ENCODE measurements at regions not wholly inside any gene's neighbourhood (a gene's known extent, or its start where the extent isn't known, plus 50 kb on each side); places are given as distances from the start of the nearest gene placed in this dataset.

DNA sequence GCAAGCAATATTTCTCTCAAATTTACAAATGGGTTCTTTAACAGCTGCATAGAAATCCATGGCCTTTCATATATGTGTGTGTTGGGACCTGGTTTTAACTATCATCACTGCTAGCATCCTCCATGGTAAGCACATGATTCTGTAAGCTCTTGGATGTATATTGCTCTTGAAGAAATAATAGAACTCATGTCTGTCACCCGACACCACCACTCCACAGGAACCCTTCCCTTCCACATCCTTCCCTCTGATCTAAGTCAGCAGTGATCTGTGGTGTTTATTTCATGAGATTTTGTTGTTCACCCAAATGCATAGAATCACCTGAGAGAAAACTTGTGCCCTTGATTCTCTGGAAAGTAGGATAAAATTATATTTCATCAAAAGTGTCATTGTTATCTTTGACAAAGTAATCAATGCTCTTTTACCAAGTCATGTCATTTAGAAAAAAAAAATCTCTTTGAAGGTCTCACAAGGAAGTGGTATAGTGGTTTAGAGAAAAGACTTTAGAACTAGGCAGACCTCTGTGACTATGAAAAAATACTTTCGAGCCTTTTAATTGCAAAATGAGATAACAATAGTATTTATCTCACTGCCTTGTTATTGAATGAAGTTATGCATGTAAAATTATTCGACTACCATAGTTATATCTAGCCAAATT lies 649.8 kb upstream of the SLC35B3 start:
- Histone ChIP-seq H4K8ac (ENCODE audit: low read depth, low read length) (no peak overlapping the region), H3K27ac (ENCODE audit: low read depth, low read length) (no peak overlapping the region)
- WGBS (ENCODE audit: extremely low coverage, insufficient coverage, insufficient read length) = no CpG with 5 or more reads among the region's 3 CpGs

DNA sequence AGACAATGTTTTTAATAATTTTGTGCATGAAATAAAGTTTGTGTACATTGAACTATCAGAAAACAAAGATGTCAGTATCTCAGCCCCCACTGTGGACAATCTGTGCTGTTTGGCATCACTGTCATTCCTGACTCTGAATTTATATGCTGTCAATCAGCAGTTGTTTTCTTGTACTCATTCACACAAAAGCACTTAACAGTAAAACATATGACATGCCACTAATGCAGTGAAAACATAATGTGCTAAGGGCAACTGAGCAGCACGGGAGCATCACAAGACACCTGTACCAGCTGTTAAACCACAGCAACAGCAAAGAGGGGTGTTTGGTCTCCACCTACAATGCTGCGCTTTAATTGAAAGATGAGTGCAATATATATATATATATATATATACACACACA lies 647.8 kb upstream of the SLC35B3 start:
- no peak overlapping the region for H2AK5ac ChIP-seq (ENCODE audit: low read length)
- no peak overlapping the region for H3K18ac ChIP-seq (ENCODE audit: low read length)
- H2BK5ac ChIP-seq (ENCODE audit: low read depth, low read length, poor library complexity) = no peak overlapping the region
- no peak overlapping the region for H3K4me2 ChIP-seq (ENCODE audit: low read length)
- H4K8ac ChIP-seq (ENCODE audit: low read depth, low read length) = no peak overlapping the region
- H3K27me3 ChIP-seq (ENCODE audit: insufficient read depth, low read length) = no peaks in the 10 kb centered on the region
- no peak overlapping the region for H3K27ac ChIP-seq (ENCODE audit: low read depth, low read length)
- no peaks in the 10 kb centered on the region for H3K36me3 ChIP-seq (ENCODE audit: control insufficient read depth in 1 of 2, insufficient read depth in 2 of 2, low read length in 2 of 2)
- no peak overlapping the region for H3K9ac ChIP-seq (ENCODE audit: low read length)
- DNase-seq = no peak
- H3K79me1 ChIP-seq (ENCODE audit: low read length) = no peaks in the 10 kb centered on the region
- H3K9me3 ChIP-seq (ENCODE audit: insufficient read depth, low read depth, low read length) = no peaks in the 10 kb centered on the region
- no peak overlapping the region for H3K4me3 ChIP-seq (ENCODE audit: low read depth, low read length)
- H3K4ac ChIP-seq (ENCODE audit: low read depth, low read length) = no peak overlapping the region
- no peak overlapping the region for H2BK120ac ChIP-seq (ENCODE audit: insufficient read depth, low read length, poor library complexity)
- WGBS (ENCODE audit: extremely low coverage, insufficient coverage, insufficient read length) = no CpG with 5 or more reads among the region's 2 CpGs
- H3K4me1 ChIP-seq (ENCODE audit: control insufficient read depth in 1 of 2, insufficient read depth in 2 of 2, low read length in 2 of 2) = no peaks in the 10 kb centered on the region
- H3K14ac ChIP-seq (ENCODE audit: low read length) = no peak overlapping the region
- no peak overlapping the region for H4K12ac ChIP-seq (ENCODE audit: low read depth, low read length)
- no peaks in the 10 kb centered on the region for H3K79me2 ChIP-seq (ENCODE audit: control insufficient read depth, insufficient read depth, low read length, poor library complexity)
- H3K23ac ChIP-seq (ENCODE audit: low read length) = no peak overlapping the region
- no peak overlapping the region for H2AFZ ChIP-seq (ENCODE audit: insufficient read depth, low read length, poor library complexity)
- H2BK12ac ChIP-seq (ENCODE audit: low read length) = no peak overlapping the region
- H4K91ac ChIP-seq (ENCODE audit: low read depth, low read length) = no peak overlapping the region

More for the DNA sequence above, 649.8 kb upstream of the SLC35B3 start:
- H2BK120ac ChIP-seq (ENCODE audit: insufficient read depth, low read length, poor library complexity) = no peak overlapping the region
- H3K79me2 ChIP-seq (ENCODE audit: control insufficient read depth, insufficient read depth, low read length, poor library complexity) = no peaks in the 10 kb centered on the region
- H3K79me1 ChIP-seq (ENCODE audit: low read length) = no peaks in the 10 kb centered on the region
- no peak overlapping the region for H3K18ac ChIP-seq (ENCODE audit: low read length)
- no peak overlapping the region for H3K4me3 ChIP-seq (ENCODE audit: low read depth, low read length)
- no peaks in the 10 kb centered on the region for H3K36me3 ChIP-seq (ENCODE audit: control insufficient read depth in 1 of 2, insufficient read depth in 2 of 2, low read length in 2 of 2)
- no peak overlapping the region for H3K23ac ChIP-seq (ENCODE audit: low read length)
- no peak overlapping the region for H4K91ac ChIP-seq (ENCODE audit: low read depth, low read length)
- no peak for DNase-seq
- H3K4ac ChIP-seq (ENCODE audit: low read depth, low read length) = no peak overlapping the region
- H3K4me1 ChIP-seq (ENCODE audit: control insufficient read depth in 1 of 2, insufficient read depth in 2 of 2, low read length in 2 of 2) = no peaks in the 10 kb centered on the region
- no peak overlapping the region for H3K9ac ChIP-seq (ENCODE audit: low read length)
- H4K12ac ChIP-seq (ENCODE audit: low read depth, low read length) = no peak overlapping the region
- no peak overlapping the region for H2BK12ac ChIP-seq (ENCODE audit: low read length)
- no peak overlapping the region for H3K14ac ChIP-seq (ENCODE audit: low read length)
- H3K4me2 ChIP-seq (ENCODE audit: low read length) = no peak overlapping the region
- no peaks in the 10 kb centered on the region for H3K27me3 ChIP-seq (ENCODE audit: insufficient read depth, low read length)
- no peak overlapping the region for H2BK5ac ChIP-seq (ENCODE audit: low read depth, low read length, poor library complexity)
- H2AK5ac ChIP-seq (ENCODE audit: low read length) = no peak overlapping the region
- H3K9me3 ChIP-seq (ENCODE audit: insufficient read depth, low read depth, low read length) = no peaks in the 10 kb centered on the region
- no peak overlapping the region for H2AFZ ChIP-seq (ENCODE audit: insufficient read depth, low read length, poor library complexity)

DNA sequence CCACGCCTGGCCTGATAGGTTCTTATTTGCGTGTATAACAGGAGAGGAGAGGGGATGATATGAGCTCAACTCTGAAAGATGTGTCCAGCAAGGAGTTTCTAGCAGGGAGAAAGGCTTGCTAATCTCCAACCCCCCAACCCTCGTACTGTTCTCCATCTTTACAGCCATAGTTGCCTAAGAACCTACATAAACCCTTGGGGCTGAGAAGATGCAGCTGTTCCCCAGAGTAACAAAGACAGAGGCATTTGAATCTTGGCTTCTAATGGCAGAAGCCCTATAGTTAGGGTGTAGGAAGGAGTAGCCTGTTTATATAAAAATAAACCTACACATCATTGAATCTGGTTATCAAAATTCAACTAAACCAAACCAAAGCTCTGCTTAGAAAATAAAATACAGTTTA lies 631.4 kb upstream of the SLC35B3 start:
- H3K18ac ChIP-seq (ENCODE audit: low read length) = no peak overlapping the region
- H3K27me3 ChIP-seq (ENCODE audit: insufficient read depth, low read length) = no peaks in the 10 kb centered on the region
- no peak overlapping the region for H3K14ac ChIP-seq (ENCODE audit: low read length)
- H3K4me2 ChIP-seq (ENCODE audit: low read length) = no peak overlapping the region
- H4K8ac ChIP-seq (ENCODE audit: low read depth, low read length) = no peak overlapping the region
- no peak overlapping the region for H3K9ac ChIP-seq (ENCODE audit: low read length)
- no peak overlapping the region for H3K4me3 ChIP-seq (ENCODE audit: low read depth, low read length)
- H3K4ac ChIP-seq (ENCODE audit: low read depth, low read length) = no peak overlapping the region
- no peak overlapping the region for H2AK5ac ChIP-seq (ENCODE audit: low read length)
- no peak for DNase-seq
- no peaks in the 10 kb centered on the region for H3K9me3 ChIP-seq (ENCODE audit: insufficient read depth, low read depth, low read length)
- H4K12ac ChIP-seq (ENCODE audit: low read depth, low read length) = no peak overlapping the region
- no peak overlapping the region for H4K91ac ChIP-seq (ENCODE audit: low read depth, low read length)
- no peak overlapping the region for H2BK120ac ChIP-seq (ENCODE audit: insufficient read depth, low read length, poor library complexity)
- H3K79me2 ChIP-seq (ENCODE audit: control insufficient read depth, insufficient read depth, low read length, poor library complexity) = no peaks in the 10 kb centered on the region
- H3K27ac ChIP-seq (ENCODE audit: low read depth, low read length) = no peak overlapping the region
- no peaks in the 10 kb centered on the region for H3K36me3 ChIP-seq (ENCODE audit: control insufficient read depth in 1 of 2, insufficient read depth in 2 of 2, low read length in 2 of 2)
- no peak overlapping the region for H3K23ac ChIP-seq (ENCODE audit: low read length)
- H2BK5ac ChIP-seq (ENCODE audit: low read depth, low read length, poor library complexity) = no peak overlapping the region
- H2AFZ ChIP-seq (ENCODE audit: insufficient read depth, low read length, poor library complexity) = no peak overlapping the region
- H3K79me1 ChIP-seq (ENCODE audit: low read length) = no peaks in the 10 kb centered on the region
- H3K4me1 ChIP-seq (ENCODE audit: control insufficient read depth in 1 of 2, insufficient read depth in 2 of 2, low read length in 2 of 2) = no peaks in the 10 kb centered on the region
- no peak overlapping the region for H2BK12ac ChIP-seq (ENCODE audit: low read length)
- WGBS (ENCODE audit: extremely low coverage, insufficient coverage, insufficient read length) = no CpG with 5 or more reads among the region's 3 CpGs

DNA sequence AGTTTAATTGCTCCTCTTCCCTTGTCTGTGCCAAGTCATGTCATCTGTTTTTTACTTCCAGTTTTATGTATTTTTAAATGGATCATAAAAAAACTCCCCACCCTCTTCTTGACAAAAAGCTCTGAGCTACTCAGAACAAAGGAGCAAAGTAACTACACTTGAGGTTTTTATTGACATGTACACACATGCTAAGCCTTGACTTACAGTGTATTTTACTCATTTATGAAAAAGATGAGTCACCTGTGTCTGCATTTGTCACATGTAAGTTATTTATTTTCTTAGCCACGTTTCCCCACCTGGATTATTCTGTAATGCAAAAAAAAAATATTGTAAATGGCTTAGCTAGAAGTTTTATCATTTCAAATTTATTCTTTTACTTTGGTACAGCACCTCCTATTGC lies 628.8 kb upstream of the SLC35B3 start:
- Histone ChIP-seq H2BK120ac (ENCODE audit: insufficient read depth, low read length, poor library complexity) (no peak overlapping the region), H3K18ac (ENCODE audit: low read length) (no peak overlapping the region), H3K4me1 (ENCODE audit: control insufficient read depth in 1 of 2, insufficient read depth in 2 of 2, low read length in 2 of 2) (no peaks in the 10 kb centered on the region), H3K27ac (ENCODE audit: low read depth, low read length) (no peak overlapping the region), H3K4me3 (ENCODE audit: low read depth, low read length) (no peak overlapping the region), H3K27me3 (ENCODE audit: insufficient read depth, low read length) (no peaks in the 10 kb centered on the region), H3K23ac (ENCODE audit: low read length) (no peak overlapping the region), H3K9ac (ENCODE audit: low read length) (no peak overlapping the region), H3K4ac (ENCODE audit: low read depth, low read length) (no peak overlapping the region), H3K79me2 (ENCODE audit: control insufficient read depth, insufficient read depth, low read length, poor library complexity) (no peaks in the 10 kb centered on the region), H4K91ac (ENCODE audit: low read depth, low read length) (no peak overlapping the region), H3K4me2 (ENCODE audit: low read length) (no peak overlapping the region), H2AFZ (ENCODE audit: insufficient read depth, low read length, poor library complexity) (no peak overlapping the region), H3K79me1 (ENCODE audit: low read length) (no peaks in the 10 kb centered on the region), H3K14ac (ENCODE audit: low read length) (no peak overlapping the region), H3K36me3 (ENCODE audit: control insufficient read depth in 1 of 2, insufficient read depth in 2 of 2, low read length in 2 of 2) (no peaks in the 10 kb centered on the region), H2AK5ac (ENCODE audit: low read length) (no peak overlapping the region), H2BK12ac (ENCODE audit: low read length) (no peak overlapping the region), H4K12ac (ENCODE audit: low read depth, low read length) (no peak overlapping the region), H4K8ac (ENCODE audit: low read depth, low read length) (no peak overlapping the region), H2BK5ac (ENCODE audit: low read depth, low read length, poor library complexity) (no peak overlapping the region), H3K9me3 (ENCODE audit: insufficient read depth, low read depth, low read length) (no peaks in the 10 kb centered on the region)
- WGBS (ENCODE audit: extremely low coverage, insufficient coverage, insufficient read length) = no CpG with 5 or more reads among the region's 1 CpG
- DNase-seq = no peak
